Activated CD8-positive, alpha-beta memory T cell treated with anti-CD3 and anti-CD28 coated beads for 36 hours (primary cell): ENCODE measurements at regions not wholly inside any gene's neighbourhood (a gene's known extent, or its start where the extent isn't known, plus 50 kb on each side); places are given as distances from the start of the nearest gene placed in this dataset.
"Not testable (repeated sequence)": the region's sequence is repeated elsewhere in the genome, so short reads cannot be mapped to it uniquely, and the experiment has no call there.

Experiments used
- CTCF ChIA-PET: fragments of 350-600 bp; sonication (Branson Sonifier 250); formaldehyde crosslinking; loops from one replicate; lab custom pipeline; 2021; ENCODE audit warnings: antibody characterized with exemption; lab: Charles Lee
- POLR2A ChIA-PET: fragments of 350-600 bp; sonication (Branson Sonifier 250); formaldehyde crosslinking; loops from one replicate; lab custom pipeline; 2021; ENCODE audit warnings: antibody characterized with exemption; lab: Charles Lee

GRCh38 chr10:78344257-78344656 is 310.6 kb downstream of the RPS24 start:
- POLR2A ChIA-PET: not testable (repeated sequence)

GRCh38 chr10:78345515-78345914 is 311.9 kb downstream of the RPS24 start:
- CTCF ChIA-PET, POLR2A ChIA-PET: not testable (repeated sequence)

More at GRCh38 chr10:78344257-78344656, 310.6 kb downstream of the RPS24 start:
- CTCF ChIA-PET: not testable (repeated sequence)

- POLR2A ChIA-PET: no interaction called here
- CTCF ChIA-PET: no interaction called here
Measured at GRCh38 chr10:78346721-78347120, 313.1 kb downstream of the RPS24 start.

GRCh38 chr10:78348411-78349164 is 314.9 kb downstream of the RPS24 start:
- ChIA-PET POLR2A (no interaction called here), CTCF (no interaction called here)

GRCh38 chr10:78349165-78349516 is 315.5 kb downstream of the RPS24 start:
- CTCF ChIA-PET: no interaction called here
- POLR2A ChIA-PET: no interaction called here

GRCh38 chr10:78349911-78350663 is 316.4 kb downstream of the RPS24 start:
- CTCF ChIA-PET: no interaction called here

GRCh38 chr10:78351283-78351682 is 317.6 kb downstream of the RPS24 start:
- ChIA-PET POLR2A (no interaction called here), CTCF (no interaction called here)

More at GRCh38 chr10:78349911-78350663, 316.4 kb downstream of the RPS24 start:
- POLR2A ChIA-PET: no interaction called here

GRCh38 chr10:78351809-78352208 is 318.1 kb downstream of the RPS24 start:
- POLR2A ChIA-PET: no interaction called here
- CTCF ChIA-PET: no interaction called here

GRCh38 chr10:78353636-78354035 is 320.0 kb downstream of the RPS24 start:
- ChIA-PET CTCF (no interaction called here), POLR2A (no interaction called here)

- CTCF ChIA-PET: no interaction called here
- POLR2A ChIA-PET: no interaction called here
Measured at GRCh38 chr10:78354101-78354500, 320.4 kb downstream of the RPS24 start.

GRCh38 chr10:78356291-78356900 is 322.7 kb downstream of the RPS24 start:
- POLR2A ChIA-PET: no interaction called here
- CTCF ChIA-PET: no interaction called here

GRCh38 chr10:78357141-78358063 is 323.7 kb downstream of the RPS24 start:
- ChIA-PET POLR2A (no interaction called here), CTCF (no interaction called here)

- ChIA-PET POLR2A (no interaction called here), CTCF (no interaction called here)
Measured at GRCh38 chr10:78358351-78358750, 324.7 kb downstream of the RPS24 start.

GRCh38 chr10:78358982-78359381 is 325.3 kb downstream of the RPS24 start:
- ChIA-PET POLR2A (no interaction called here), CTCF (no interaction called here)

- ChIA-PET CTCF (no interaction called here), POLR2A (no interaction called here)
Measured at GRCh38 chr10:78359640-78360091, 326.0 kb downstream of the RPS24 start.

GRCh38 chr10:78360284-78360683 is 326.6 kb downstream of the RPS24 start:
- CTCF ChIA-PET: no interaction called here
- POLR2A ChIA-PET: no interaction called here

GRCh38 chr10:78361031-78361430 is 327.4 kb downstream of the RPS24 start:
- CTCF ChIA-PET: no interaction called here
- POLR2A ChIA-PET: no interaction called here

- ChIA-PET POLR2A (no interaction called here), CTCF (no interaction called here)
Measured at GRCh38 chr10:78362406-78363022, 328.9 kb downstream of the RPS24 start.

GRCh38 chr10:78363190-78363589 is 329.5 kb downstream of the RPS24 start:
- POLR2A ChIA-PET: no interaction called here
- CTCF ChIA-PET: no interaction called here
